H9 (cell line): ENCODE measurements at regions not wholly inside any gene's neighbourhood (a gene's known extent, or its start where the extent isn't known, plus 50 kb on each side); places are given as distances from the start of the nearest gene placed in this dataset.

Experiments used
- DNase-seq: peaks from one replicate; pipeline ENCODE4 v3.0.0-alpha.2; 2017
- H2AFZ ChIP-seq: one replicate; pipeline ENCODE4 v1.6.1; 2013; ENCODE audit warnings: mild to moderate bottlenecking, low read length, control low read depth, moderate library complexity
- H2AK5ac ChIP-seq: 2 replicates; pipeline ENCODE4 v1.6.1; 2013; ENCODE audit warnings: low read length, control low read depth, mixed read lengths; ENCODE audit not compliant: insufficient read length
- H2BK120ac ChIP-seq: one replicate; pipeline ENCODE4 v1.6.1; 2013; ENCODE audit warnings: low read depth, mild to moderate bottlenecking, low read length, control low read depth, inconsistent platforms; ENCODE audit not compliant: poor library complexity, severe bottlenecking
- H2BK12ac ChIP-seq: 2 replicates; pipeline ENCODE4 v1.6.1; 2013; ENCODE audit warnings: low read length, control low read depth, mixed read lengths, low read depth; ENCODE audit not compliant: insufficient read length
- H2BK15ac ChIP-seq: 2 replicates; pipeline ENCODE4 v1.6.1; 2013; ENCODE audit warnings: low read depth, low read length, control low read depth
- H2BK20ac ChIP-seq: one replicate; pipeline ENCODE4 v1.6.1; 2013; ENCODE audit warnings: low read depth, mild to moderate bottlenecking, low read length, control low read depth, inconsistent platforms; ENCODE audit not compliant: poor library complexity, severe bottlenecking
- H2BK5ac ChIP-seq: 2 replicates; pipeline ENCODE4 v1.6.1; 2013; ENCODE audit warnings: low read length, control low read depth, mixed read lengths; ENCODE audit not compliant: insufficient read length
- H3K14ac ChIP-seq: 2 replicates; pipeline ENCODE4 v1.6.1; 2013; ENCODE audit warnings: low read length, control low read depth; ENCODE audit not compliant: insufficient read depth
- H3K18ac ChIP-seq: 2 replicates; pipeline ENCODE4 v1.6.1; 2013; ENCODE audit warnings: low read depth, mild to moderate bottlenecking, mixed read lengths, low read length, control low read depth; ENCODE audit not compliant: insufficient read length
- H3K23ac ChIP-seq: 2 replicates; pipeline ENCODE4 v1.6.1; 2013; ENCODE audit warnings: low read length, control low read depth, mixed read lengths, low read depth; ENCODE audit not compliant: insufficient read length
- H3K23me2 ChIP-seq: 2 replicates; pipeline ENCODE4 v1.6.1; 2013; ENCODE audit warnings: low read depth, mild to moderate bottlenecking, mixed read lengths, low read length, control low read depth; ENCODE audit not compliant: insufficient read length, poor library complexity, severe bottlenecking
- H3K27ac ChIP-seq: 2 replicates; pipeline ENCODE4 v1.5.1; 2013; ENCODE audit warnings: low read length, control low read depth, mixed read lengths, low read depth; ENCODE audit not compliant: insufficient read length
- H3K27me3 ChIP-seq: 2 replicates; pipeline ENCODE4 v1.6.1; 2013; ENCODE audit warnings: low read length, control low read depth, inconsistent platforms; ENCODE audit not compliant: insufficient read depth
- H3K4ac ChIP-seq: 2 replicates; pipeline ENCODE4 v1.6.1; 2013; ENCODE audit warnings: low read depth, mild to moderate bottlenecking, control low read depth, inconsistent platforms, low read length, moderate library complexity
- H3K4me1 ChIP-seq: 2 replicates; pipeline ENCODE4 v1.6.1; 2013; ENCODE audit warnings: low read length, control low read depth, inconsistent platforms; ENCODE audit not compliant: insufficient read depth
- H3K4me2 ChIP-seq: 2 replicates; pipeline ENCODE4 v1.6.1; 2013; ENCODE audit warnings: low read length, control low read depth, mixed read lengths; ENCODE audit not compliant: insufficient read length, insufficient read depth
- H3K56ac ChIP-seq: 2 replicates; pipeline ENCODE4 v1.6.1; 2013; ENCODE audit warnings: low read depth, mild to moderate bottlenecking, mixed read lengths, low read length, control low read depth; ENCODE audit not compliant: insufficient read length
- H3K79me1 ChIP-seq: 2 replicates; pipeline ENCODE4 v1.6.1; 2013; ENCODE audit warnings: low read depth, mild to moderate bottlenecking, moderate library complexity, low read length, control low read depth, inconsistent platforms; ENCODE audit not compliant: insufficient read depth, poor library complexity, severe bottlenecking
- H3K79me2 ChIP-seq: 2 replicates; pipeline ENCODE4 v1.6.1; 2013; ENCODE audit warnings: low read length, control low read depth, inconsistent platforms; ENCODE audit not compliant: insufficient read depth
- H3K9ac ChIP-seq: 2 replicates; pipeline ENCODE4 v1.6.1; 2013; ENCODE audit warnings: low read length, control low read depth, mixed read lengths; ENCODE audit not compliant: insufficient read length; ENCODE audit errors: extremely low read depth
- H3K9me3 ChIP-seq: one replicate; pipeline ENCODE4 v1.6.1; 2013; ENCODE audit warnings: low read depth, low read length, inconsistent platforms; ENCODE audit not compliant: control insufficient read depth
- H3T11ph ChIP-seq: one replicate; pipeline ENCODE4 v1.6.1; 2013; ENCODE audit warnings: mild to moderate bottlenecking, low read length, control low read depth, inconsistent platforms
- H4K20me1 ChIP-seq: one replicate; pipeline ENCODE4 v1.6.1; 2013; ENCODE audit not compliant: control insufficient read depth, insufficient read length, insufficient read depth
- H4K5ac ChIP-seq: 2 replicates; pipeline ENCODE4 v1.6.1; 2013; ENCODE audit warnings: low read depth, mild to moderate bottlenecking, mixed read lengths, low read length, control low read depth; ENCODE audit not compliant: insufficient read length
- H4K8ac ChIP-seq: replicated peaks from 2 replicates; pipeline ENCODE4 v1.6.1; 2013; ENCODE audit warnings: low read length, control low read depth, mixed read lengths, low read depth; ENCODE audit not compliant: insufficient read length
- H4K91ac ChIP-seq: 2 replicates; pipeline ENCODE4 v1.6.1; 2013; ENCODE audit warnings: low read depth, mild to moderate bottlenecking, moderate library complexity, mixed read lengths, low read length, control low read depth; ENCODE audit not compliant: insufficient read length
- H3K27ac Mint-ChIP-seq, 3 experiments: 2 replicates in 2 of 3; 3 replicates in 1 of 3; pipeline ENCODE4 v1.8.0; 2020 to 2021; ENCODE audit warnings: mixed read lengths in 3 of 3, mild to moderate bottlenecking in 1 of 3, moderate library complexity in 1 of 3
- H3K27me3 Mint-ChIP-seq: 2 replicates; pipeline ENCODE4 v1.8.0; 2021; ENCODE audit warnings: low read depth, mild to moderate bottlenecking, moderate library complexity, mixed read lengths
- H3K36me3 Mint-ChIP-seq, 3 experiments: 2 replicates in 2 of 3; 3 replicates in 1 of 3; pipeline ENCODE4 v1.8.0; 2020 to 2021; ENCODE audit warnings: low read depth in 3 of 3, mixed read lengths in 3 of 3; ENCODE audit not compliant: insufficient read depth in 1 of 3
- H3K4me1 Mint-ChIP-seq, 2 experiments: 2 replicates each; pipeline ENCODE4 v1.8.0; 2020; ENCODE audit warnings: mixed read lengths in 2 of 2
- H3K4me3 Mint-ChIP-seq, 2 experiments: 2 replicates in 1 of 2; 3 replicates in 1 of 2; pipeline ENCODE4 v1.8.0; 2020 to 2021; ENCODE audit warnings: mild to moderate bottlenecking in 2 of 2, mixed read lengths in 2 of 2, moderate library complexity in 1 of 2
- H3K9me3 Mint-ChIP-seq, 2 experiments: 2 replicates in 1 of 2; 3 replicates in 1 of 2; pipeline ENCODE4 v1.8.0; 2020; ENCODE audit warnings: mild to moderate bottlenecking in 2 of 2, mixed read lengths in 2 of 2, moderate library complexity in 1 of 2
- TF ChIP-seq, protein P1 (sequence below): fragments of 200-600 bp; sonication (generic); conservative IDR thresholded peaks from 3 replicates; pipeline ENCODE4 v1.8.0; 2021; ENCODE audit warnings: antibody characterized with exemption, mild to moderate bottlenecking

DNA sequence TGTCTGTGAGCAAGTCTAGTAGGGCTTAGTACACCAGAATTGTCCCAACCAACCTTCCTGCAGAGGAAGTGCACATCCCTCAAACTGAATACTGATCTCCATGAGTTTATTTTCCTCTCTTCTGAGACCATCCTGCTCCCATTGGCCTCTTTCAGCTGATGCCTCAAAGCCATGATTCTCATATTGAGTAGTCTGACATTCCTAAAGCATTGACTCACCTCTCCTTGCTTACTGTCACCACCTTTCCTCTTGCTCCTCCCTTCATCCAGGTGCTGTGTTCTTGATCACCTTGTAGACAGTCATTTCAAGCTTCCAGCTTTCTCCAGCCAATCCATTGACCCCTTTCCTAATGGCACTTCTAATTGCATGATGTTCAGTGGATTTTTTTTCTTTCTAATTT, 583.7 kb upstream of the USP15 start:
- no peaks in the 10 kb centered on the region; the same call in 1 of the 2 replicates for H3K27me3 Mint-ChIP-seq
- H3K27ac ChIP-seq, result no peak overlapping the region

More for the DNA sequence above, 583.7 kb upstream of the USP15 start:
- Histone ChIP-seq H3K4ac (no peak overlapping the region), H2BK120ac (no peak overlapping the region), H3K79me2 (no peaks in the 10 kb centered on the region), H3K56ac (no peak overlapping the region), H4K91ac (no peak overlapping the region), H2BK20ac (no peak overlapping the region), H3K9ac (no peak overlapping the region), H3K9me3 (no peaks in the 10 kb centered on the region), H2AFZ (no peak overlapping the region), H3K4me1 (no peaks in the 10 kb centered on the region), H3K27me3 (no peaks in the 10 kb centered on the region), H2BK15ac (no peak overlapping the region), H3K14ac (no peak overlapping the region), H3T11ph (no peak overlapping the region), H3K23me2 (no peaks in the 10 kb centered on the region), H3K18ac (no peak overlapping the region), H2AK5ac (peak overlapping the region; percentile 85), H4K5ac (no peak overlapping the region), H3K4me2 (no peak overlapping the region), H3K23ac (no peak overlapping the region), H2BK12ac (no peak overlapping the region), H4K8ac (no peak overlapping the region), H4K20me1 (no peaks in the 10 kb centered on the region), H3K79me1 (no peaks in the 10 kb centered on the region), H2BK5ac (no peak overlapping the region)
- H3K4me3 Mint-ChIP-seq, result no peak overlapping the region
- H3K9me3 Mint-ChIP-seq, result peaks cover 8 to 12% of the 10 kb centered on the region in 2 experiments
- H3K27ac Mint-ChIP-seq, result no peak overlapping the region; a peak in 1 of 7 replicates
- H3K4me1 Mint-ChIP-seq, result no peaks in the 10 kb centered on the region
- DNase-seq, result no peak
- TF ChIP-seq, protein P1, sequence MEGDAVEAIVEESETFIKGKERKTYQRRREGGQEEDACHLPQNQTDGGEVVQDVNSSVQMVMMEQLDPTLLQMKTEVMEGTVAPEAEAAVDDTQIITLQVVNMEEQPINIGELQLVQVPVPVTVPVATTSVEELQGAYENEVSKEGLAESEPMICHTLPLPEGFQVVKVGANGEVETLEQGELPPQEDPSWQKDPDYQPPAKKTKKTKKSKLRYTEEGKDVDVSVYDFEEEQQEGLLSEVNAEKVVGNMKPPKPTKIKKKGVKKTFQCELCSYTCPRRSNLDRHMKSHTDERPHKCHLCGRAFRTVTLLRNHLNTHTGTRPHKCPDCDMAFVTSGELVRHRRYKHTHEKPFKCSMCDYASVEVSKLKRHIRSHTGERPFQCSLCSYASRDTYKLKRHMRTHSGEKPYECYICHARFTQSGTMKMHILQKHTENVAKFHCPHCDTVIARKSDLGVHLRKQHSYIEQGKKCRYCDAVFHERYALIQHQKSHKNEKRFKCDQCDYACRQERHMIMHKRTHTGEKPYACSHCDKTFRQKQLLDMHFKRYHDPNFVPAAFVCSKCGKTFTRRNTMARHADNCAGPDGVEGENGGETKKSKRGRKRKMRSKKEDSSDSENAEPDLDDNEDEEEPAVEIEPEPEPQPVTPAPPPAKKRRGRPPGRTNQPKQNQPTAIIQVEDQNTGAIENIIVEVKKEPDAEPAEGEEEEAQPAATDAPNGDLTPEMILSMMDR, result no peak
- H3K36me3 Mint-ChIP-seq, result peaks cover 6 to 7% (median 6%) of the 10 kb centered on the region in 3 experiments
